ENCODE measurements at regions not wholly inside any gene's neighbourhood (a gene's known extent, or its start where the extent isn't known, plus 50 kb on each side); places are given as distances from the start of the nearest gene placed in this dataset.

DNA sequence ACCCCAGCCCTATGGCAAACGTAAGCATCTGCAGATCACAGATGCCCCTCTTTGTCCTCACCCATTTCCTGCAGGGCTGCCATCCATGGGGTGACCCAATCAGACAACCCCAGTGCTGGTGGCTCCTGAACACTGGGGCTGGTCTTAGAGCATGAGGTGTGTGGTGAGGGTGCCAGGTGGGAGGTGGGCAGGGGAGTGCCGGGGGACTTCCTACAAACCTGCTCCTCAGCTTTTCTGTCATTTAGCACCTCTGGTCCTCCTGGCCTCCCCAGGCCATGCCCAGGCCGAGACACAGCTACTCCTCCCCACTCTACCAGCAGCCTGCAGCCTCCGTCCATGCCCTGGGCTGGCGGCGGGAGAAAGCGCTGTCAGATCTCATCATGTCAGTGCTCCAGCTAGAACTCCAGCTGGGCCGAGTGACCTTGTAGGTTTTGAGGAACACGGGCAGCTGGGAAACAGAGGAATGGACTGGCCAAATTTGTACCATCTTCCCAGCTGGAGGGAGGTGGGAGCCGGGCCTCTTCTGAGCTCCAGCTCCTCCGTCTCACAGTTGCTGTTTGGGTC lies 157.7 kb upstream of the NECTIN1 start:
- TF ChIP-seq, protein P1, sequence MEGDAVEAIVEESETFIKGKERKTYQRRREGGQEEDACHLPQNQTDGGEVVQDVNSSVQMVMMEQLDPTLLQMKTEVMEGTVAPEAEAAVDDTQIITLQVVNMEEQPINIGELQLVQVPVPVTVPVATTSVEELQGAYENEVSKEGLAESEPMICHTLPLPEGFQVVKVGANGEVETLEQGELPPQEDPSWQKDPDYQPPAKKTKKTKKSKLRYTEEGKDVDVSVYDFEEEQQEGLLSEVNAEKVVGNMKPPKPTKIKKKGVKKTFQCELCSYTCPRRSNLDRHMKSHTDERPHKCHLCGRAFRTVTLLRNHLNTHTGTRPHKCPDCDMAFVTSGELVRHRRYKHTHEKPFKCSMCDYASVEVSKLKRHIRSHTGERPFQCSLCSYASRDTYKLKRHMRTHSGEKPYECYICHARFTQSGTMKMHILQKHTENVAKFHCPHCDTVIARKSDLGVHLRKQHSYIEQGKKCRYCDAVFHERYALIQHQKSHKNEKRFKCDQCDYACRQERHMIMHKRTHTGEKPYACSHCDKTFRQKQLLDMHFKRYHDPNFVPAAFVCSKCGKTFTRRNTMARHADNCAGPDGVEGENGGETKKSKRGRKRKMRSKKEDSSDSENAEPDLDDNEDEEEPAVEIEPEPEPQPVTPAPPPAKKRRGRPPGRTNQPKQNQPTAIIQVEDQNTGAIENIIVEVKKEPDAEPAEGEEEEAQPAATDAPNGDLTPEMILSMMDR (IDR thresholded peaks at IDR 0.05): no peak
- TF ChIP-seq POLR2AphosphoS5 (IDR thresholded peaks at IDR 0.05; ENCODE audit: insufficient read depth in 1 of 2, low read depth in 1 of 2) (no peak), POLR2A (IDR thresholded peaks at IDR 0.05) (no peak)
